ENCODE measurements at regions not wholly inside any gene's neighbourhood (a gene's known extent, or its start where the extent isn't known, plus 50 kb on each side); places are given as distances from the start of the nearest gene placed in this dataset.

DNA sequence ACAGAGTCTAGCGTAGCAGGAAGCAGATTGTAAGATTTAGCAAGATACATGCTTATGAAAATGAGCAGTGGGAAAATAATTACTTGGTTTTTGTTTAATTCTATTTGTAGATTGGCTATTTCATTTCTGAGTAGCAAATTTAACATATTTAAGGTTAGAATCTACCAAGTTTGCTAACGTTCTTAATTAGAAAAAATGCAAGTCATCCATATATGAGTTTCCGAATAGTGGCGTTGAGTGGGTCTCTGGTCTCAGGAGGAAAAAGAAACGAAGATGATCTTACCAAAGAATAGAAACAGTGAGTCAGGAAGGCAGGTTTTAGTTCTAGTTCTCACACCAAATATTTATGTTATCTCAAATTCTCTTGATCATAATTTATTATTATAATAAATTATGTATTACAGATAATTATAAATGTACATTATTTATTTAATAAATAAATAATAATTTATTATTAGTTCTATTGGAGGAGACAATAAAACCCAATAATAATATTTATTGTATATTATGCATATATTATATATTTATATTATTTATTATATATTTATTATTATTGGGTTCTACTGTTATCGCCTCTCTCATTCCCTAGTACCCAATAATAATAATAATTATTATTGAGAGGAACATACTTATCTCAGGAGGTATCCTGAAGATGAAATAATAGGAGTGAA lies 194.3 kb upstream of the PITRM1 start:
- no peak for DNase-seq (ENCODE audit: insufficient read length, low spot score)
- no peak for FAIRE-seq

GRCh38 chr10:3366043-3366442 lies 193.5 kb upstream of the PITRM1 start:
- DNase-seq (ENCODE audit: insufficient read length, low spot score), result no peak
- FAIRE-seq, result no peak

DNA sequence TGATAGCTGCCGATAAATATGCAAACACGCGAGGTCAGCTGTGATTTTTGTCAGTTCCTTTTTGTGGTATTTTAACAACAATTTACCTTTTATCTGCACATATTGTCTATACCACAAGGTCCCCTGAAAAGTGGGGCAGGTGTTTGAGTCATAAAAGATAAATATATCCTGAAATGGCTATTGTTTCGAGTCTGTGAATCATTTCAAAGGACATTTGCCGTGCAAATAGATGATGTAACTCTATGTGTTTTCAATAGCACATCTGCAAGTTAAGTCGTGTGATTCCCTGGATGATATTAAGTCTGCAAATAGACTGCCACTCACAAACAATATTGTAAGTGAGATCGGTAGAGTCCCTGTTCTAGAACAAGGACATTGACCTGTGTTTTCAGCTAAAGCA lies 193.0 kb upstream of the PITRM1 start:
- DNase-seq (ENCODE audit: insufficient read length, low spot score), result no peak
- FAIRE-seq, result no peak

DNA sequence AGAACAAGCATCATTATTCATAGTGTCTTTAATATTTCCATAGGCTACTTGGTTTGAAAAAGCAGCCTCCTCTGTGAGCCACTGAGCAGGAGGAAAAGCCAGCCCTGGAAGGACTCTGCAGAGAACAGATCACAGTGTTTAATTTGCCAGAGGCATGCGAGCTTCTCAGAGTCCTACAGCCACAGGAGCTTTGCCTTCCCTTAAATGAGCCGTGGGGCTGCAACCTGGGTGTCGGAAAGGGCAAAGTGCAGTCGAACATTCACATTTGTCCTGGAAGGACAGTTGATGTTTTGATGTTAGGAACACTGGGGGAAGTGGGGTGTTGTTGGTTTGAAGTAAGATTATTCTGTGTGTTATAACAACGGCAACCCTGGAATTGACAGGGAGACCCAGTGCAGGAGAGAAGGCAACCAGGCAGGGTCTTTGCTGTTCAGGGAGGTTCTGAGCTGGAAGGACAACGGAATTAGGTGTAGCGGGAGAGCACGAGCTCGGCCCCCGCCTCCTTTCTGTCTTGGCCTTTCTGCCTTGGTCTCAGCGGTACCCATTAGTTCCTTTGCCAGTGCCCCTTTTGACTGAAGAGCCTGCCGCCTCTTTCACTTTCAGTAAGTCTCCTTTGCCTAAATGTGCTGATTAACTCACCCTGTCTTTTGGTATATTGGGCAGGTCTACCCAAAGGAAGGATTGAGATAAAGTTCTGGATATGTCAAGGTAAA lies 192.3 kb upstream of the PITRM1 start:
- FAIRE-seq, result no peak
- no peak for DNase-seq (ENCODE audit: insufficient read length, low spot score)

DNA sequence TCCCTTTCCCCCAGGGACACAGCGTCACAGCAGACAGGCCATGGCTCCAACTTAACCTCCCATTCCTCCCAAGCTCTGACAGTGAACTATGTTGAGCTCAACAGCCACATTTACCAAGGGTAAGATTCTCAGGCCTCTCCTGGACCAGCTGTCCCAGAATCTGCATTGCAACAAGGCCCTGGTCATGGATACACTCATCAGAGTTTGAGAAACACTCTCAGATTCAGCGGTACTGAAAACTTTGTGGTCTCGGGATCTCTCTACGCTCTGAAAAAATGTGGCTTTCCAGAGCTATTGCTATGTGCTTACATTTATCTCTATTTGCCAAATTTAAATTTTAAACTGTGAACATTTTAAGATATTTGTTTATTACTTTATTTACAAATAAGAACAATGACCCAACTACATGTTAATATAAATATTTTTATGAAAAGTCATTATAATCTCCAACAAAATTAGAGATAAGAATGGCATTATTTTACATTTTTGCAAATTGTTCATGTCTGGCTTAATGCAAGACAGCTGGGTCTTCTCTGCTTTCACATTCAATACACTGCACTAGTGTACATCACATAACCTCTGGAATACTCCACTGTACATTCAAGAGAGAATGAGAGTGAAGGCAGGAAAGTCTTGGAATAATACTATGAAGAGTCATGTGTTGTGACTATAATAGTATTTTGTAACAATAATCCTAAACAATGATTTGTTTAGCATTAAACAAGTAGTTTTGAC lies 190.9 kb upstream of the PITRM1 start:
- DNase-seq (ENCODE audit: insufficient read length, low spot score), result no peak
- no peak for FAIRE-seq

- FAIRE-seq, result no peak
- no peak for DNase-seq (ENCODE audit: insufficient read length, low spot score)
Observed at GRCh38 chr10:3362394-3362793, 189.8 kb upstream of the PITRM1 start.

GRCh38 chr10:3361640-3362039 lies 189.1 kb upstream of the PITRM1 start:
- FAIRE-seq, result no peak
- DNase-seq (ENCODE audit: insufficient read length, low spot score), result no peak

GRCh38 chr10:3357737-3358136 lies 185.2 kb upstream of the PITRM1 start:
- DNase-seq (ENCODE audit: insufficient read length, low spot score) (no peak), FAIRE-seq (no peak)

GRCh38 chr10:3355536-3355935 lies 183.0 kb upstream of the PITRM1 start:
- FAIRE-seq (no peak), DNase-seq (ENCODE audit: insufficient read length, low spot score) (no peak)

DNA sequence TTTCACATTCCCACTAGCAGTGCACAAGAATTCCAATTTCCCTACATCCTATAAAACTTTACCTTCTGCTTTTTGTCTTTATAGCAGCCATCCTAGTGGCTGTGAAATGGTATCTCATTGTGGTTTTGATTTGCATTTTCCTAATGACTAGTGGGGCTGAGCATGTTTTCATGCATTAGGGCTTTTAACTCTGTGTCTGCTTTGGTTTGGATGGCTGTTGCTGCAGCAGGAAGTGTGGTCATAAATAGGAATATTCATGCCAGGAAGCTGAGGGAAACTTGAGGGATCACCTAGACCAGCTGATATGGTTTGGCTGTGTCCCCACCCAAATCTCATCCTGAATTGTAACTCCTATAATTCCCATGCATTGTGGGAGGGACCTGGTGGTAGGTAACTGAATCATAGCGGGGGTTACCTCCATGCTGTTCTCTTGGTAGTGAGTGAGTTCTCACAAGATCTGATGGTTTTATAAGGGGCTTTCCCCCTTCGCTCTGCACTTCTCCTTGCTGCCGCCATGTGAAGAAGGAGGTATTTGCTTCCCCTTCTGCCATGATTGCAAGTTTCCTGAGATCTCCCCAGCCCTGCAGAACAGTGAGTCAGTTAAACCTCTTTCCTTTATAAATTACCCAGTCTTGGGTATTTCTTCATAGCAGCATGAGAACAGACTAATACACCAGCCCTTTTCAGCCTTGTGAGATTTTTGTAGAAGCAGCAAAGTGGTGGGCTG lies 181.8 kb upstream of the PITRM1 start:
- no peak for DNase-seq (ENCODE audit: insufficient read length, low spot score)
- FAIRE-seq, result no peak

DNA sequence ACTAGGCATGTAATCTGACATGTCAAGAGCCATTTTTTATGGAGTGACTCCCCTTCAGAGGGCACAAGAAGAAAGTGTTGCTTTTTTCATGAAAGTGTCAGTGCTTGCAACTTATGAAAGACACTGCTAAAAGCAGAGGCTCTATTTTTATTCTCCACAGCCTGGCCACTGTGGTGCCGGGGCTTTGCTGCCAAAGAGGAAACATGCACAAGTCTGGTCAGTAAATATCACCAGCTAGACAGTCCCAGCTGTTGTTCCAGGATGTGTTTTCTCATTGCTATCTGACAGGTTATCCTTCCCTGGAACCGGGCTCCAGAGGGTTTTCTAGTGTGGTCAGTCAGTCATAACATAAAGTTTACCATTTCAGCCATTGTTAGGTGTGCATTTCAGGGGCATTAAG lies 180.7 kb upstream of the PITRM1 start:
- no peak for DNase-seq (ENCODE audit: insufficient read length, low spot score)
- FAIRE-seq, result no peak

GRCh38 chr10:3350617-3351258 lies 178.2 kb upstream of the PITRM1 start:
- DNase-seq (ENCODE audit: insufficient read length, low spot score) (no peak), FAIRE-seq (no peak)

DNA sequence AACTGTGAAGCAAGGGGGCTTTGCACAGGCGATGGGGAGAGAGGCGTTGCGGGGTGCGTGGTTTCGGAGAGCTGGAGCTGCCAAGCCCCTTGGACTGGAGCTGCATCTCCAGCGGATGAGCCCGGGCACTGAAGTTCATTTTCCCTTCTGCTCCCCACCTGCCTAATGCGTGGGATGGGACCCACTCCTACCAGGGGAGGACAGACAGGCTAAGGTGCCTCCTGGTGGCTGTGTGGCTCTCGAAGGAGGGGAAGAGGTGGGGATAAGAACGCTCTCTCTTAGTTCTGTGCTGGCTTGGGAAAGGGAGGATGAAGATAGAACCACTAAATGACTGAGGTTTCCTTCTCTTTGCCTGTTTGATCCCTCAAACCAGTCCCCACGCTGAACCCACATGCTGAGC lies 177.6 kb upstream of the PITRM1 start:
- FAIRE-seq (no peak), DNase-seq (ENCODE audit: insufficient read length, low spot score) (no peak)

GRCh38 chr10:3348564-3348963 lies 176.0 kb upstream of the PITRM1 start:
- FAIRE-seq (no peak), DNase-seq (ENCODE audit: insufficient read length, low spot score) (no peak)

DNA sequence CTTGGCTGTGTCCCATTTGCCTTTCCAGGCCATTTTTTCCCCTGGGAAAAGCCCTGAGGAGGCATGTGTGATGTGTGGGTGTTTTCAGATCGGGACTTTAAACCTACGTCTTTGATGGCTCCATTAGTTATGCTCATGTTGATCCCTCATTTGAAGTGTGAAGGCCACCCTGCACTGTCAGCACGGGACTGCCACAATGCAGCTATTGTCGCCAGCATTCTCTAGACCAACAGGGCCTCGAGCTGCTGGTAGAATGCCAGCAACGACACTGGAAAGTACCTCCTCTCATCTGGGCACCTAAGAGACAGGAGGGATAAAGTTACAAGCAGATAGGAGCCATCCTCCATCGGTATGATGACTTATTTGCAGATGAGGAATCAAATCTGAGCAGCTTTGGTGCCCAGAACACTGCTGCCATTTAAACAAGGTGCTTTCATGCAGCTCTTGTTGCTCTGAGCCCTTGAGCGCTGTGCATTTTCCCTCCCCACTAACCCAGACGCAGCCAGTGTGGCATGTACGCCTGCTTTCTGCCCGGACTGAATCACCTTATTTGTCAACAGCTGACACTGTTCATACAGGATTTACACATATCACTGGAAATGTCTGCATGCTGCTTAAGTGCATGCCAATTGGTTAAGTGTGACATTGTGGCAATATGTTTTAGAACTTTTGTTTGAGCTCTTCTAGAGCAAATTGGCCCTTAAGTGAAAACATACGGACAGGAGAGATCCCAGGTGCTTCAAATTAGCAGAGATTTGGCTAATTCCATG lies 175.0 kb upstream of the PITRM1 start:
- FAIRE-seq, result no peak
- DNase-seq (ENCODE audit: insufficient read length, low spot score), result no peak

DNA sequence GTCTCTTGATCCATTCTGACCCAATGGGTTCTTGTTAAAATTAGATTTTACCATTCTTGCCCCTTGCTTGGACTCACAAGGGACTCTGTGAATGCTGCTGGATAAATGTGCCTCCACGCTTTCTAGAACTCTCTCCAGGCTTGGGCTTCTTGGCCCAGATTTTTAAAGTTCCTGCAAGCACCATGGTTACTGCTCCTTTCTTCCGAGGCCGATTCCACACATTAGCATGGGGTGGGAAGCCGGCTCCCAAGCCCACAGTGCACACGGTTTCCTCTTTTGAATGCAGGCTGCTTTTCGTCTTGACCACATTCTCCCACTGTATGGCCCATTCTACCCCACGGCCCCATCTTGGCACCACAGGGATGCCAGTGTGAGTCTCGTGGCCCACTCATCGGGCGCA lies 174.3 kb upstream of the PITRM1 start:
- no peak for DNase-seq (ENCODE audit: insufficient read length, low spot score)

GRCh38 chr10:3342771-3343170 lies 170.2 kb upstream of the PITRM1 start:
- DNase-seq (ENCODE audit: insufficient read length, low spot score), result no peak
- no peak for FAIRE-seq

More for the DNA sequence above, 174.3 kb upstream of the PITRM1 start:
- FAIRE-seq, result no peak

DNA sequence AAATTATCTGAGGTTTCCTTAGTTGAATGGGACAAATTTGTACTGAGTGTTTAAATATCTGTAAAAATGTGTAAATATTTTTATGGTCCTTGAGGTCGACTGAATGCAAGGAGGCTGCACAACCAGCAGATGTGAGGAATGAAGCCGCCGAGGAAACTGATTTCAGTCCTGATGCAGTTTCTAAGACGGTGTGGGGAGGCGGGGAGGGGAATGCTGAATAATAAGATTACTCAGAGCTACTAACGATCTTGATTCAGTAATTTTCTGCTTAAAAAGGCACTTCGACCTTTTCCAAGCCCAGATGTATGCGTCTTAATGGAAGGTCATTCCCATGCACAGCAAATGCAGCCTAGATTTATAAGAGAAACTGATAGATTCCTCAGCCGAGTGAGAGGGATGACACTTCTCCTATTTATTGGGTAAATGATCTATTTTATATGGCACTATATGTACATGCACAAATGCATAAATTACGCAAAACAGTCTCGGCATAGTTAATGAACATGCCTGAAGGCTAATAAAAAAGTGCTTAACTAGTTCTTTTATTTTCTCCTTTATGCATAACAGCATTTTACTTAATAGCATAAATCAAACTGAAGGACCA lies 167.6 kb upstream of the PITRM1 start:
- DNase-seq (ENCODE audit: insufficient read length, low spot score) (no peak), FAIRE-seq (no peak)

DNA sequence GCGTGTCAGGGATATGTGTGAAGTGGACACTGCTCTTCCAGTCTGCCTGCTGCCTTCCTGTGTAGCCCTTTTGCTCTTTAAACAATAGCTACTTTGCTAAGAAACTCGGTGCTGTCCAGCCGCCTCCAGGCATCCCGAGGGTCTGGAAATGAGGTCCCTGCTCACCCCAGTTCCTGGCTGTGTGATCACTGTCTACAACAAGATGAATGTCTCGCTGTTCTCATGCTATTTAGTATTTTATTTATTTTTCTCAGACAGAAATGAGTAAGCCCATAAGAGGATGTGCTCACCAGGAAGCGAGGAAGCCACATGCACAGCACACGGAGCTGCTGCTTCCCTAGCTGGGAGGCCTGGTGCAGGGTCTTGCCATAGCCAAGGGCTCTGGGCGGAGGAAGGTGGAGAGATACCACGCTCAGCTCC lies 167.0 kb upstream of the PITRM1 start:
- DNase-seq (ENCODE audit: insufficient read length, low spot score) (no peak), FAIRE-seq (no peak)

- FAIRE-seq (no peak), DNase-seq (ENCODE audit: insufficient read length, low spot score) (no peak)
Observed at GRCh38 chr10:3339121-3339520, 166.5 kb upstream of the PITRM1 start.

Measured in GM19239 (cell line).